IMR-90 (cell line): ENCODE measurements at regions not wholly inside any gene's neighbourhood (a gene's known extent, or its start where the extent isn't known, plus 50 kb on each side); places are given as distances from the start of the nearest gene placed in this dataset.
A peak's percentile ranks its signal among the peaks of the same experiment; 100 is the strongest.

Experiments
- ATAC-seq: fragments of 200-7000 bp; cut with Tn5 transposase; 2 replicates; pipeline ENCODE4 v1.9.1; 2020; ENCODE audit warnings: low read depth, mild to moderate bottlenecking, moderate library complexity
- BruUV-seq: library from RNA; stranded (reverse); fragments of 400-500 nt; replicated peaks from 2 replicates; lab custom pipeline; 2021; lab: Mats Ljungman, UMichigan
- CTCF ChIA-PET: fragments of 300-600 bp; formaldehyde crosslinking; extraction: SDS; loops from one replicate; lab custom pipeline; 2021; ENCODE audit warnings: antibody characterized with exemption; lab: Yijun Ruan, JAX
- POLR2A ChIA-PET: fragments of 300-600 bp; sonication (Branson Sonifier 250); formaldehyde crosslinking; loops from one replicate; lab custom pipeline; 2022; ENCODE audit warnings: antibody characterized with exemption; ENCODE audit not compliant: unreplicated experiment; lab: Charles Lee
- DNase-seq: peaks from one replicate; pipeline ENCODE4 v3.0.0; 2013
- H2AFZ ChIP-seq: replicated peaks from 2 replicates; pipeline ENCODE3; 2013; ENCODE audit warnings: low read length, mild to moderate bottlenecking; ENCODE audit not compliant: poor library complexity
- H2AK5ac ChIP-seq: 2 replicates; pipeline ENCODE4 v1.6.1; 2013; ENCODE audit warnings: low read depth, low read length, inconsistent platforms
- H2AK9ac ChIP-seq: replicated peaks from 2 replicates; pipeline ENCODE3; 2013; ENCODE audit warnings: mild to moderate bottlenecking, low read depth, low read length, moderate library complexity; ENCODE audit not compliant: poor library complexity
- H2BK120ac ChIP-seq: 2 replicates; pipeline ENCODE4 v1.6.1; 2013; ENCODE audit warnings: low read depth, low read length, inconsistent platforms
- H2BK15ac ChIP-seq: 3 replicates; pipeline ENCODE4 v1.6.1; 2013; ENCODE audit warnings: low read depth, low read length, inconsistent platforms
- H2BK20ac ChIP-seq: 2 replicates; pipeline ENCODE4 v1.6.1; 2013; ENCODE audit warnings: low read depth, mild to moderate bottlenecking, inconsistent platforms, low read length, moderate library complexity
- H2BK5ac ChIP-seq: 2 replicates; pipeline ENCODE4 v1.6.1; 2013; ENCODE audit warnings: mild to moderate bottlenecking, low read depth, low read length, inconsistent platforms; ENCODE audit not compliant: poor library complexity, severe bottlenecking
- H3K14ac ChIP-seq: replicated peaks from 2 replicates; pipeline ENCODE4 v1.6.1; 2013; ENCODE audit warnings: low read depth, low read length, inconsistent platforms
- H3K18ac ChIP-seq: 2 replicates; pipeline ENCODE4 v1.6.1; 2013; ENCODE audit warnings: low read depth, low read length, control low read depth
- H3K23ac ChIP-seq: 2 replicates; pipeline ENCODE4 v1.6.1; 2013; ENCODE audit warnings: low read depth, low read length, inconsistent platforms
- H3K27ac ChIP-seq: 2 replicates; pipeline ENCODE4 v1.5.1; 2013; ENCODE audit warnings: mild to moderate bottlenecking, control low read depth, low read length; ENCODE audit not compliant: insufficient read depth
- H3K27me3 ChIP-seq: 2 replicates; pipeline ENCODE4 v1.6.1; 2013; ENCODE audit warnings: low read length; ENCODE audit not compliant: control insufficient read depth, insufficient read depth
- H3K36me3 ChIP-seq: 2 replicates; pipeline ENCODE4 v1.6.1; 2013; ENCODE audit warnings: low read length, mixed read lengths; ENCODE audit not compliant: control insufficient read depth, insufficient read depth
- H3K4ac ChIP-seq: 2 replicates; pipeline ENCODE4 v1.6.1; 2013; ENCODE audit warnings: low read depth, low read length, inconsistent platforms
- H3K4me1 ChIP-seq: 2 replicates; pipeline ENCODE4 v1.6.1; 2013; ENCODE audit warnings: low read length, mixed read lengths; ENCODE audit not compliant: control insufficient read depth, insufficient read depth
- H3K4me2 ChIP-seq: 2 replicates; pipeline ENCODE4 v1.6.1; 2013; ENCODE audit warnings: low read depth, mild to moderate bottlenecking, control low read depth, low read length, moderate library complexity
- H3K4me3 ChIP-seq: 2 replicates; pipeline ENCODE4 v1.5.1; 2013; ENCODE audit warnings: low read depth, mild to moderate bottlenecking, control low read depth, low read length, moderate library complexity; ENCODE audit not compliant: insufficient read depth
- H3K56ac ChIP-seq: 2 replicates; pipeline ENCODE4 v1.6.1; 2013; ENCODE audit warnings: low read length, inconsistent platforms; ENCODE audit not compliant: insufficient read depth; ENCODE audit errors: extremely low read depth
- H3K79me1 ChIP-seq, 2 experiments: 2 replicates each; pipeline ENCODE4 v1.6.1; 2013; ENCODE audit warnings: low read length in 2 of 2, inconsistent platforms in 1 of 2, low read depth in 1 of 2
- H3K9ac ChIP-seq: 2 replicates; pipeline ENCODE4 v1.6.1; 2013; ENCODE audit warnings: low read depth, low read length, control low read depth
- H3K9me1 ChIP-seq: 2 replicates; pipeline ENCODE4 v1.6.1; 2013; ENCODE audit warnings: low read length, inconsistent platforms; ENCODE audit not compliant: insufficient read depth
- H3K9me3 ChIP-seq: 2 replicates; pipeline ENCODE4 v1.6.1; 2013; ENCODE audit warnings: low read length; ENCODE audit not compliant: control insufficient read depth, insufficient read depth
- H4K20me1 ChIP-seq: 2 replicates; pipeline ENCODE4 v1.6.1; 2013; ENCODE audit warnings: low read length, inconsistent platforms; ENCODE audit not compliant: insufficient read depth
- H4K5ac ChIP-seq: 2 replicates; pipeline ENCODE4 v1.6.1; 2013; ENCODE audit warnings: mild to moderate bottlenecking, low read depth, low read length, control low read depth
- H4K8ac ChIP-seq, 2 experiments: 2 replicates each; pipeline ENCODE4 v1.6.1; 2013; ENCODE audit warnings: low read depth in 2 of 2, low read length in 2 of 2, control low read depth in 1 of 2, inconsistent platforms in 1 of 2
- H4K91ac ChIP-seq: 2 replicates; pipeline ENCODE4 v1.6.1; 2013; ENCODE audit warnings: low read depth, low read length, inconsistent platforms; ENCODE audit not compliant: insufficient read depth
- BHLHE40 ChIP-seq: fragments of 150-350 bp; IDR thresholded peaks from 2 replicates; pipeline ENCODE4 v1.6.1; 2016; ENCODE audit warnings: mild to moderate bottlenecking, low read depth, low read length
- CEBPB ChIP-seq: IDR thresholded peaks from 2 replicates; pipeline ENCODE4 v1.6.1; 2012; ENCODE audit warnings: low read depth, low read length, improper control_type of control experiment
- CHD1 ChIP-seq: IDR thresholded peaks from 2 replicates; pipeline ENCODE4 v1.6.1; 2012; ENCODE audit warnings: low read depth, low read length, improper control_type of control experiment
- CTCF ChIP-seq: conservative IDR thresholded peaks from 2 replicates; pipeline ENCODE4 v1.5.1; 2012; ENCODE audit warnings: mild to moderate bottlenecking, low read depth, low read length, improper control_type of control experiment
- ELK1 ChIP-seq: fragments of 150-350 bp; IDR thresholded peaks from 2 replicates; pipeline ENCODE4 v1.6.1; 2016; ENCODE audit warnings: low read depth, mild to moderate bottlenecking, low read length, moderate library complexity, borderline replicate concordance
- FOS ChIP-seq: fragments of 150-350 bp; IDR thresholded peaks from 2 replicates; pipeline ENCODE4 v1.6.1; 2016; ENCODE audit warnings: low read depth, low read length
- MAFK ChIP-seq: IDR thresholded peaks from 2 replicates; pipeline ENCODE4 v1.6.1; 2012; ENCODE audit warnings: low read depth, low read length, improper control_type of control experiment
- MAZ ChIP-seq: IDR thresholded peaks from 2 replicates; pipeline ENCODE4 v1.6.1; 2012; ENCODE audit warnings: low read depth, mild to moderate bottlenecking, low read length, improper control_type of control experiment, moderate library complexity, borderline replicate concordance
- MXI1 ChIP-seq: IDR thresholded peaks from 2 replicates; pipeline ENCODE4 v1.6.1; 2012; ENCODE audit warnings: low read depth, mild to moderate bottlenecking, low read length, moderate library complexity, borderline replicate concordance
- NFE2L2 ChIP-seq: fragments of 150-350 bp; IDR thresholded peaks from 2 replicates; pipeline ENCODE4 v1.6.1; 2016; ENCODE audit warnings: low read depth, mild to moderate bottlenecking, low read length
- POLR2A ChIP-seq: IDR thresholded peaks from 2 replicates; pipeline ENCODE4 v1.6.1; 2012; ENCODE audit warnings: mild to moderate bottlenecking, low read depth, low read length
- RAD21 ChIP-seq: IDR thresholded peaks from 2 replicates; pipeline ENCODE4 v1.6.1; 2012; ENCODE audit warnings: low read length, improper control_type of control experiment
- RCOR1 ChIP-seq: IDR thresholded peaks from 2 replicates; pipeline ENCODE4 v1.6.1; 2012; ENCODE audit warnings: mild to moderate bottlenecking, low read length, improper control_type of control experiment; ENCODE audit not compliant: insufficient replicate concordance
- RFX5 ChIP-seq: IDR thresholded peaks from 2 replicates; pipeline ENCODE4 v1.8.0; 2012; ENCODE audit warnings: low read depth, mild to moderate bottlenecking, low read length, moderate library complexity
- SMC3 ChIP-seq: fragments of 150-350 bp; IDR thresholded peaks from 2 replicates; pipeline ENCODE4 v1.6.1; 2016; ENCODE audit warnings: low read depth, mild to moderate bottlenecking, antibody characterized with exemption, low read length, moderate library complexity
- USF2 ChIP-seq: fragments of 150-350 bp; IDR thresholded peaks from 2 replicates; pipeline ENCODE4 v1.6.1; 2017; ENCODE audit warnings: mild to moderate bottlenecking, antibody characterized with exemption, low read length, low read depth
- dilution Hi-C: fragments of 300-500 bp; cut with HindIII; formaldehyde crosslinking; loops from one replicate; pipeline ENCODE4 v1.14.3; 2018; ENCODE audit warnings: low sequenced_read_pairs; ENCODE audit not compliant: unreplicated experiment
- in situ Hi-C: fragments of 300-500 bp; cut with MboI; formaldehyde crosslinking; loops from 3 replicates; pipeline ENCODE4 v1.14.3; 2019; ENCODE audit warnings: low sequenced_read_pairs, inconsistent platforms, mixed read lengths
- intact Hi-C: fragments of 100-400 bp; cut with micrococcal nuclease; formaldehyde crosslinking; loops from 2 replicates; pipeline ENCODE4 v1.10.0; 2022

GRCh38 chr6:49001856-49002541 lies 461.1 kb downstream of the MMUT start:
- dilution Hi-C loops: no loop called here
- H2AK9ac ChIP-seq: no peak overlapping the region
- no peaks in the 10 kb centered on the region for H3K79me1 ChIP-seq
- H3K4me1 ChIP-seq: no peaks in the 10 kb centered on the region
- no peak overlapping the region for H3K27ac ChIP-seq
- H3K9me3 ChIP-seq: no peaks in the 10 kb centered on the region
- H3K36me3 ChIP-seq: no peaks in the 10 kb centered on the region
- no peaks in the 10 kb centered on the region for H3K27me3 ChIP-seq
- no peak overlapping the region for H3K56ac ChIP-seq
- no peak overlapping the region for H4K8ac ChIP-seq
- no peak overlapping the region for H3K9ac ChIP-seq
- intact Hi-C loops: no loop called here
- H2AFZ ChIP-seq: no peak overlapping the region
- no peak overlapping the region for H2BK20ac ChIP-seq
- no peaks in the 10 kb centered on the region for H3K9me1 ChIP-seq
- no peak overlapping the region for H2BK15ac ChIP-seq
- no peak overlapping the region for H2BK5ac ChIP-seq
- H2BK120ac ChIP-seq: no peak overlapping the region
- H4K91ac ChIP-seq: no peak overlapping the region
- no peak overlapping the region for H2AK5ac ChIP-seq
- in situ Hi-C loops: no loop called here
- ChIA-PET CTCF (no interaction called here), POLR2A (no interaction called here)
- no peak overlapping the region for H4K5ac ChIP-seq
- no peak overlapping the region for H3K4me2 ChIP-seq
- H3K4ac ChIP-seq: no peak overlapping the region
- no peaks in the 10 kb centered on the region for H4K20me1 ChIP-seq
- no peak overlapping the region for H3K18ac ChIP-seq
- peak; percentile 35 for DNase-seq
- no TSS peak for BruUV-seq
- no peak overlapping the region for H3K4me3 ChIP-seq
- H3K23ac ChIP-seq: no peak overlapping the region
- ATAC-seq: peak; percentile 44
- no peak overlapping the region for H3K14ac ChIP-seq
- TF ChIP-seq MXI1 (no peak), CTCF (no peak), SMC3 (no peak), POLR2A (no peak), CEBPB (no peak), FOS (no peak), NFE2L2 (no peak), RAD21 (no peak), USF2 (no peak), MAFK (no peak), MAZ (no peak), ELK1 (no peak), RFX5 (no peak), CHD1 (no peak), BHLHE40 (no peak), RCOR1 (no peak)
